Activated CD4-positive, alpha-beta T cell treated with anti-CD3 and anti-CD28 coated beads for 36 hours (primary cell): ENCODE measurements at regions not wholly inside any gene's neighbourhood (a gene's known extent, or its start where the extent isn't known, plus 50 kb on each side); places are given as distances from the start of the nearest gene placed in this dataset.

Experiments used
- ATAC-seq: fragments of 200-7000 bp; cut with Tn5 transposase; one replicate; pipeline ENCODE4 v1.10.0; 2021; ENCODE audit warnings: mild to moderate bottlenecking, moderate library complexity
- CTCF ChIA-PET: fragments of 350-600 bp; sonication (Branson Sonifier 250); formaldehyde crosslinking; loops from one replicate; lab custom pipeline; 2021; ENCODE audit warnings: antibody characterized with exemption; lab: Charles Lee
- POLR2A ChIA-PET: fragments of 350-600 bp; sonication (Branson Sonifier 250); formaldehyde crosslinking; loops from one replicate; lab custom pipeline; 2021; ENCODE audit warnings: antibody characterized with exemption, inconsistent platforms; lab: Charles Lee
- DNase-seq: peaks from one replicate; pipeline ENCODE4 v3.0.0-alpha.2; 2020
- H3K27ac Mint-ChIP-seq: one replicate; pipeline ENCODE4 v1.8.0; 2021; ENCODE audit warnings: mixed read lengths
- H3K27me3 Mint-ChIP-seq: one replicate; pipeline ENCODE4 v1.8.0; 2021; ENCODE audit warnings: mixed read lengths
- H3K36me3 Mint-ChIP-seq: one replicate; pipeline ENCODE4 v1.8.0; 2021; ENCODE audit warnings: low read depth, mixed read lengths
- H3K4me1 Mint-ChIP-seq: one replicate; pipeline ENCODE4 v1.8.0; 2021; ENCODE audit warnings: mixed read lengths
- H3K4me3 Mint-ChIP-seq: one replicate; pipeline ENCODE4 v1.8.0; 2021; ENCODE audit warnings: mild to moderate bottlenecking, moderate library complexity, mixed read lengths
- H3K9me3 Mint-ChIP-seq: one replicate; pipeline ENCODE4 v1.8.0; 2021; ENCODE audit warnings: low read depth, mixed read lengths
- intact Hi-C, 2 experiments: fragments of 100-400 bp; cut with DNase I in 1 of 2; cut with micrococcal nuclease in 1 of 2; formaldehyde crosslinking; loops; one replicate each; pipeline versions ENCODE4 v1.14.2 to v1.15.1; 2022 to 2024; cut with DNase I, micrococcal nuclease

GRCh38 chr9:108444400-108445358, 411.1 kb downstream of the ACTL7B start:
- Mint-ChIP-seq H3K4me3 (no peak overlapping the region), H3K27ac (no peak overlapping the region), H3K4me1 (no peaks in the 10 kb centered on the region), H3K9me3 (peaks cover 10% of the 10 kb centered on the region), H3K36me3 (no peaks in the 10 kb centered on the region), H3K27me3 (no peaks in the 10 kb centered on the region)
- ChIA-PET POLR2A (no interaction called here), CTCF (no interaction called here)
- intact Hi-C loops, result no loop called here
- DNase-seq (no peak), ATAC-seq (no peak)

GRCh38 chr9:108443741-108444140, 412.0 kb downstream of the ACTL7B start:
- Mint-ChIP-seq H3K36me3 (no peaks in the 10 kb centered on the region), H3K27me3 (no peaks in the 10 kb centered on the region), H3K4me3 (no peak overlapping the region), H3K9me3 (peaks cover 7% of the 10 kb centered on the region), H3K27ac (no peak overlapping the region), H3K4me1 (no peaks in the 10 kb centered on the region)
- POLR2A ChIA-PET, result no interaction called here
- no peak for DNase-seq
- no peak for ATAC-seq
- CTCF ChIA-PET, result no interaction called here
- intact Hi-C loops, result no loop called here

- no peaks in the 10 kb centered on the region for H3K4me1 Mint-ChIP-seq
- CTCF ChIA-PET, result no interaction called here
- intact Hi-C loops, result no loop called here
- DNase-seq, result no peak
- H3K27me3 Mint-ChIP-seq, result no peaks in the 10 kb centered on the region
- no peak for ATAC-seq
- no peak overlapping the region for H3K4me3 Mint-ChIP-seq
- H3K9me3 Mint-ChIP-seq, result peaks cover 7% of the 10 kb centered on the region
- H3K27ac Mint-ChIP-seq, result no peak overlapping the region
- H3K36me3 Mint-ChIP-seq, result no peaks in the 10 kb centered on the region
- POLR2A ChIA-PET, result no interaction called here
Measured at GRCh38 chr9:108443019-108443633, 412.7 kb downstream of the ACTL7B start.

- H3K36me3 Mint-ChIP-seq, result no peaks in the 10 kb centered on the region
- intact Hi-C loops, result no loop called here
- no peak overlapping the region for H3K27ac Mint-ChIP-seq
- peaks cover 7% of the 10 kb centered on the region for H3K9me3 Mint-ChIP-seq
- no peaks in the 10 kb centered on the region for H3K27me3 Mint-ChIP-seq
- POLR2A ChIA-PET, result no interaction called here
- no peak for DNase-seq
- no peaks in the 10 kb centered on the region for H3K4me1 Mint-ChIP-seq
- ATAC-seq, result no peak
- no peak overlapping the region for H3K4me3 Mint-ChIP-seq
- CTCF ChIA-PET, result no interaction called here
Measured at GRCh38 chr9:108442627-108443018, 413.2 kb downstream of the ACTL7B start.

GRCh38 chr9:108441726-108442125, 414.1 kb downstream of the ACTL7B start:
- Mint-ChIP-seq H3K4me3 (no peak overlapping the region), H3K9me3 (peaks cover 7% of the 10 kb centered on the region), H3K27me3 (no peaks in the 10 kb centered on the region), H3K27ac (no peak overlapping the region), H3K4me1 (no peaks in the 10 kb centered on the region), H3K36me3 (no peaks in the 10 kb centered on the region)
- ChIA-PET CTCF (no interaction called here), POLR2A (no interaction called here)
- no peak for DNase-seq
- intact Hi-C loops, result no loop called here
- no peak for ATAC-seq

- ATAC-seq (no peak), DNase-seq (no peak)
- Mint-ChIP-seq H3K27me3 (no peaks in the 10 kb centered on the region), H3K36me3 (no peaks in the 10 kb centered on the region), H3K4me1 (no peaks in the 10 kb centered on the region), H3K27ac (no peak overlapping the region), H3K9me3 (peaks cover 7% of the 10 kb centered on the region), H3K4me3 (no peak overlapping the region)
- ChIA-PET CTCF (interaction anchor here (0.7 kb wide), 2 partner anchors 87 to 219 kb away, joined by 3 to 4 read pairs; no protein-coding TSS in a partner anchor), POLR2A (no interaction called here)
- intact Hi-C loops, result no loop called here
Measured at GRCh38 chr9:108441251-108441650, 414.5 kb downstream of the ACTL7B start.

GRCh38 chr9:108439947-108440346, 415.8 kb downstream of the ACTL7B start:
- no peak for ATAC-seq
- H3K4me1 Mint-ChIP-seq, result no peaks in the 10 kb centered on the region
- H3K27me3 Mint-ChIP-seq, result no peaks in the 10 kb centered on the region
- no peaks in the 10 kb centered on the region for H3K36me3 Mint-ChIP-seq
- POLR2A ChIA-PET, result no interaction called here
- intact Hi-C loops, result no loop called here
- no peak overlapping the region for H3K27ac Mint-ChIP-seq
- CTCF ChIA-PET, result no interaction called here
- no peak overlapping the region for H3K4me3 Mint-ChIP-seq
- no peak for DNase-seq
- peaks cover 7% of the 10 kb centered on the region for H3K9me3 Mint-ChIP-seq

GRCh38 chr9:108437656-108438055, 418.1 kb downstream of the ACTL7B start:
- CTCF ChIA-PET, result no interaction called here
- ATAC-seq, result no peak
- H3K4me1 Mint-ChIP-seq, result no peaks in the 10 kb centered on the region
- intact Hi-C loops, result no loop called here
- H3K27me3 Mint-ChIP-seq, result no peaks in the 10 kb centered on the region
- no peak overlapping the region for H3K27ac Mint-ChIP-seq
- DNase-seq, result no peak
- POLR2A ChIA-PET, result no interaction called here
- no peak overlapping the region for H3K4me3 Mint-ChIP-seq
- H3K9me3 Mint-ChIP-seq, result peaks cover 7% of the 10 kb centered on the region
- no peaks in the 10 kb centered on the region for H3K36me3 Mint-ChIP-seq

- CTCF ChIA-PET, result interaction anchor here (0.7 kb wide), 1 partner anchor 835 kb away, joined by 4 read pairs; no protein-coding TSS in a partner anchor
- Mint-ChIP-seq H3K4me1 (no peaks in the 10 kb centered on the region), H3K9me3 (peaks cover 7% of the 10 kb centered on the region), H3K27ac (no peak overlapping the region), H3K4me3 (no peak overlapping the region), H3K36me3 (no peaks in the 10 kb centered on the region), H3K27me3 (no peaks in the 10 kb centered on the region)
- intact Hi-C loops, result no loop called here
- DNase-seq (no peak), ATAC-seq (no peak)
- POLR2A ChIA-PET, result no interaction called here
Measured at GRCh38 chr9:108436448-108436847, 419.3 kb downstream of the ACTL7B start.

- intact Hi-C loops, result no loop called here
- CTCF ChIA-PET, result no interaction called here
Measured at GRCh38 chr9:108434502-108434901, 421.3 kb downstream of the ACTL7B start.

GRCh38 chr9:108434036-108434435, 421.8 kb downstream of the ACTL7B start:
- Mint-ChIP-seq H3K4me1 (no peaks in the 10 kb centered on the region), H3K9me3 (peaks cover 12% of the 10 kb centered on the region), H3K27me3 (no peaks in the 10 kb centered on the region), H3K27ac (no peak overlapping the region), H3K36me3 (no peaks in the 10 kb centered on the region), H3K4me3 (no peak overlapping the region)
- ATAC-seq (no peak), DNase-seq (no peak)
- POLR2A ChIA-PET, result no interaction called here
- CTCF ChIA-PET, result no interaction called here
- intact Hi-C loops, result no loop called here

More at GRCh38 chr9:108434502-108434901, 421.3 kb downstream of the ACTL7B start:
- POLR2A ChIA-PET, result no interaction called here
- H3K4me1 Mint-ChIP-seq, result no peaks in the 10 kb centered on the region
- ATAC-seq (no peak), DNase-seq (no peak)
- H3K36me3 Mint-ChIP-seq, result no peaks in the 10 kb centered on the region
- no peak overlapping the region for H3K4me3 Mint-ChIP-seq
- H3K27ac Mint-ChIP-seq, result no peak overlapping the region
- H3K27me3 Mint-ChIP-seq, result no peaks in the 10 kb centered on the region
- H3K9me3 Mint-ChIP-seq, result peaks cover 12% of the 10 kb centered on the region

GRCh38 chr9:108430655-108431054, 425.1 kb downstream of the ACTL7B start:
- peaks cover 11% of the 10 kb centered on the region for H3K9me3 Mint-ChIP-seq
- intact Hi-C loops, result no loop called here
- H3K27me3 Mint-ChIP-seq, result no peaks in the 10 kb centered on the region
- no peak for DNase-seq
- no peak overlapping the region for H3K4me3 Mint-ChIP-seq
- ChIA-PET CTCF (no interaction called here), POLR2A (no interaction called here)
- H3K4me1 Mint-ChIP-seq, result no peaks in the 10 kb centered on the region
- no peak for ATAC-seq
- no peaks in the 10 kb centered on the region for H3K36me3 Mint-ChIP-seq
- no peak overlapping the region for H3K27ac Mint-ChIP-seq
